ENCODE measurements at regions not wholly inside any gene's neighbourhood (a gene's known extent, or its start where the extent isn't known, plus 50 kb on each side); places are given as distances from the start of the nearest gene placed in this dataset.

DNA sequence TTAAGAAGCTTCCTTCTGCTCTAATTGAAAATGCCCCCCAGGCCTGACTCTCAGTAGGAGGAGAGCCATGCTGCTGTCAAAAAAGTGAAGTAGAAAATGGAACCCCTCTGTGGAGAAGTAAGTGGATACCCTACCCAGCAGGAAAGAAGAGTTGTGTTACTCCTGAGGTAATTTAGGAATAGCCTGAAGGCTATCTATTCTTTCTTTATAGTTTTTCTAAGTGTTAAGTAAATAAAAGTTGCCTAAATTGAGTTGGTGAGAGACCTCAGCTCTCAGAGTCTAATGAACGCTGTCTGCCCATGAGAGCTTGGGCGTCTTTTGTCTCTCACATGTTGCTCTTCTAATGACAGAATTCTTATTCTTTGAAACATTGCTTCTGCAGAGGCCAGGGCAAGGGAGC is 116.2 kb downstream of the NSUN3 start:
- Histone ChIP-seq H3K9ac (ENCODE audit: low read length) (no peak overlapping the region), H3K9me3 (ENCODE audit: low read length) (no peaks in the 10 kb centered on the region), H3K4me3 (ENCODE audit: low read depth in 1 of 2, low read length in 2 of 2) (no peak overlapping the region), H3K27me3 (ENCODE audit: control insufficient read depth in 1 of 2, insufficient read depth in 2 of 2, low read length in 2 of 2) (no peaks in the 10 kb centered on the region), H3K27ac (ENCODE audit: low read depth, low read length) (no peak overlapping the region), H3K4me1 (ENCODE audit: insufficient read depth, low read length) (no peaks in the 10 kb centered on the region), H3K36me3 (ENCODE audit: insufficient read depth, low read length) (no peaks in the 10 kb centered on the region)

DNA sequence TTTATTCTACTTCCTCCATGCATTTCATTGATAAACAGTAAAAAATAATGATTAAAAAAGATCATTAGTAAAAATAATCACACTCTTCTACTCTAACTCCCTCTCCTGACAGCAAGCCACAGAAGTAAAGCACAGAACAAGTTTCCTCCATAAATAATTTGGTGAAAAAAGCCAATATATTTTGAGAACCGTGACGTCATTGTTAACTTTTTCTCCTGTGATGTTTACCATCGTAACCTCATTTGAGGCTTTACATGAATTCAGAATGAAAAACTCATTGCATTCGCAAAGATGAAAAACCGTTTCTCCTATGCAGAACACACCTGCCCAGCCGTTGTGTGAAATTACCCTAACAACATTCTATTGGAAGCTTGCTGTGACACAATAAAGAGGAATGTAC is 120.7 kb downstream of the NSUN3 start:
- H3K4me1 ChIP-seq (ENCODE audit: insufficient read depth, low read length), result no peaks in the 10 kb centered on the region
- no peaks in the 10 kb centered on the region for H3K27me3 ChIP-seq (ENCODE audit: control insufficient read depth in 1 of 2, insufficient read depth in 2 of 2, low read length in 2 of 2)
- H3K9ac ChIP-seq (ENCODE audit: low read length), result no peak overlapping the region
- no peaks in the 10 kb centered on the region for H3K9me3 ChIP-seq (ENCODE audit: low read length)
- no peak overlapping the region for H3K4me3 ChIP-seq (ENCODE audit: low read depth in 1 of 2, low read length in 2 of 2)
- H3K27ac ChIP-seq (ENCODE audit: low read depth, low read length), result no peak overlapping the region
- no peaks in the 10 kb centered on the region for H3K36me3 ChIP-seq (ENCODE audit: insufficient read depth, low read length)

DNA sequence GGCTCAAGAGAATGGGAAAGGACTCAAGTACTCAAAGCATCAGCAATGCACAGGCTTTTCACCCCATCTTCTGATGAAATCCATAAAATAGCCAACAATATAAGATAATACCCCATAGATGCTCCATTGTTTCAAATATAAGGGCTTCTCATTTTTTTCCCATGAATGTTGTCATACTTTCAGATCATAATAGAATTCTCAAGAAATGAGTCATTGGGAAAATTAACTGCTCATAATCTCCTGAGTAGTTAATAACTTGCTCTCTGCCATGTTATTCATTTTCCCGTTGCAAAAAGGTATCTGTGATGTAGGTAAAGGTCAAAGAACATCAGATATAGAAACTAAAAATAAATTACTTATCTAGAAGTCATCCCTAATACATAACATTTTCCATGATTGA is 121.9 kb downstream of the NSUN3 start:
- H3K9ac ChIP-seq (ENCODE audit: low read length), result no peak overlapping the region
- H3K4me3 ChIP-seq (ENCODE audit: low read depth in 1 of 2, low read length in 2 of 2), result no peak overlapping the region
- no peaks in the 10 kb centered on the region for H3K36me3 ChIP-seq (ENCODE audit: insufficient read depth, low read length)
- H3K27me3 ChIP-seq (ENCODE audit: control insufficient read depth in 1 of 2, insufficient read depth in 2 of 2, low read length in 2 of 2), result no peaks in the 10 kb centered on the region
- no peak overlapping the region for H3K27ac ChIP-seq (ENCODE audit: low read depth, low read length)
- no peaks in the 10 kb centered on the region for H3K4me1 ChIP-seq (ENCODE audit: insufficient read depth, low read length)
- no peaks in the 10 kb centered on the region for H3K9me3 ChIP-seq (ENCODE audit: low read length)

DNA sequence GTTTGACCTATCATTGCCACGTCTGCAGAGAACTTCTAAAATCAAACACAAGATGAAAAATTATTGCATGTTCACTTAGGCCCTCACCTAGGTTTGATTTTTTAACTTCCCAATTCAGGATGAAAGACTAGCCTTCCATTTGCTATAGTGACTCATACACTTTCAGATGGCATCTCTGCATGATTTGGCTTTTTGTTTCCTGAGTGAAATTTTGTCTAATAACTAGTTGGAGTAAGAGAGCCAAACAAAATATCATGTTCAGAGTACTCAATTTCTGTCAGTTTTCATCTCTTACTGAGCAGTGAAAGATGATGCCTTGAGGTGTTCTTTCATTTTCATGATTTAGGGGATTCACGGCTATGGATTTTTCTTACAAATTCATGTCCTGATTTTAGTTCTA is 122.9 kb downstream of the NSUN3 start:
- Histone ChIP-seq H3K4me3 (ENCODE audit: low read depth in 1 of 2, low read length in 2 of 2) (no peak overlapping the region), H3K36me3 (ENCODE audit: insufficient read depth, low read length) (no peaks in the 10 kb centered on the region), H3K9me3 (ENCODE audit: low read length) (no peaks in the 10 kb centered on the region), H3K4me1 (ENCODE audit: insufficient read depth, low read length) (no peaks in the 10 kb centered on the region), H3K27me3 (ENCODE audit: control insufficient read depth in 1 of 2, insufficient read depth in 2 of 2, low read length in 2 of 2) (no peaks in the 10 kb centered on the region), H3K27ac (ENCODE audit: low read depth, low read length) (no peak overlapping the region), H3K9ac (ENCODE audit: low read length) (no peak overlapping the region)

DNA sequence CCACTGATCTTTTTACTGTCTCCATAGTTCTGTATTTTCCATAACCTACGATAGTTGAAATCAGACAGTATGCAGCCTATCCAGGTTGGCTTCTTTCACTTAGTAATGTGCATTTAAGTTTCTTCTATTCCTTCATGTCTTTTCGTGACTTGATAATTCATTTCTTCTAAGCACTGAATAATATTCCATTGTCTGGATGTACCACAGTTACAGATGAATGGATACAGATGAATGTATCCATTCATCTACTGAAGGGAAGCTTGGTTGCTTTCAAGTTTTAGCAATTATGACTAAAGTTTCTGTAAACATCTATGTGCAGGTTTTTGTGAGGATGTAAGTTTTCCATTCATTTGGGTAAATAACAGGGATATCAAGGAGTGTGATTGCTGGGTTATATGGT is 124.8 kb downstream of the NSUN3 start:
- H3K9ac ChIP-seq (ENCODE audit: low read length), result no peak overlapping the region
- no peaks in the 10 kb centered on the region for H3K4me1 ChIP-seq (ENCODE audit: insufficient read depth, low read length)
- no peaks in the 10 kb centered on the region for H3K9me3 ChIP-seq (ENCODE audit: low read length)
- H3K27ac ChIP-seq (ENCODE audit: low read depth, low read length), result no peak overlapping the region
- H3K27me3 ChIP-seq (ENCODE audit: control insufficient read depth in 1 of 2, insufficient read depth in 2 of 2, low read length in 2 of 2), result no peaks in the 10 kb centered on the region
- no peak overlapping the region for H3K4me3 ChIP-seq (ENCODE audit: low read depth in 1 of 2, low read length in 2 of 2)
- H3K36me3 ChIP-seq (ENCODE audit: insufficient read depth, low read length), result no peaks in the 10 kb centered on the region

DNA sequence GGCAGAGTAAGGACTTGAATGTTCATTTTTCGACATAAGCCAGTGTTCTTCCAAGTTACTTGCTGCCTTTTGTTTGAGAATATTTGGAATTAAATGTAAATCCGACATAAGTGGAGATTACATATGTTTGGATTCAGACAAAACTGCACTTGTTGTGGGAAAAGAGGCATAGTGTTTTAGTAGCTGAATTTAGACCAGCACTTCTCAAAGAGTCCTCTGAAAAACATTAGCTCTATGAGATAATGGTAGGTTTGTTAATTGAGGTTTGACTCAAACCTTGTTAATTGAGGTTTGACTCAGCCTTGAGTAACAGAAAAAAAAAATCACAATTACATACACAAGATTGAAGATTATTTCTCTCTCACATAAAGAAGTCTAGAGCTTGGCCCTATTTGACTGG is 132.5 kb downstream of the NSUN3 start:
- Histone ChIP-seq H3K4me1 (ENCODE audit: insufficient read depth, low read length) (no peaks in the 10 kb centered on the region), H3K9ac (ENCODE audit: low read length) (no peak overlapping the region), H3K4me3 (ENCODE audit: low read depth in 1 of 2, low read length in 2 of 2) (no peak overlapping the region), H3K27me3 (ENCODE audit: control insufficient read depth in 1 of 2, insufficient read depth in 2 of 2, low read length in 2 of 2) (no peaks in the 10 kb centered on the region), H3K36me3 (ENCODE audit: insufficient read depth, low read length) (no peaks in the 10 kb centered on the region), H3K9me3 (ENCODE audit: low read length) (no peaks in the 10 kb centered on the region), H3K27ac (ENCODE audit: low read depth, low read length) (no peak overlapping the region)

DNA sequence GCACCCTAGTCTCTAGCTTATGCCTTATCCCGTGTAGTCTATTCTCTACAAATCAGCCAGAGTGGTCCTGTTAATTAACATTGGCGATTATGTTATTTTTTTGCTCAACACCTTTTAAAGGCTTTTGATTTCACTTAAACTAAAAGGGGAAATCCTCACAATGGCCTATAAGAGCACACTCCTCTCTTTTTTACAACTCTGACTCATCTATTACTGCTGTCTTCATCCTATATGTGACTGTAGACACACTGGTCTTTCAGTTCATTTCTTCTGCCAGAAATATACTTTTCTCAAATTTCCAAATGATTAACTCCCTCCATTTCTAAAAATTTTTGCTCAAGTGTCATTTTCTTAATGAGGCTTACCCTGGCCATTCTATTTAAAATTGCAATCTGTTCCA is 143.4 kb downstream of the NSUN3 start:
- Histone ChIP-seq H3K36me3 (ENCODE audit: insufficient read depth, low read length) (no peaks in the 10 kb centered on the region), H3K27ac (ENCODE audit: low read depth, low read length) (no peak overlapping the region), H3K4me3 (ENCODE audit: low read depth in 1 of 2, low read length in 2 of 2) (no peak overlapping the region), H3K9ac (ENCODE audit: low read length) (no peak overlapping the region), H3K4me1 (ENCODE audit: insufficient read depth, low read length) (no peaks in the 10 kb centered on the region), H3K27me3 (ENCODE audit: control insufficient read depth in 1 of 2, insufficient read depth in 2 of 2, low read length in 2 of 2) (no peaks in the 10 kb centered on the region), H3K9me3 (ENCODE audit: low read length) (no peaks in the 10 kb centered on the region)

DNA sequence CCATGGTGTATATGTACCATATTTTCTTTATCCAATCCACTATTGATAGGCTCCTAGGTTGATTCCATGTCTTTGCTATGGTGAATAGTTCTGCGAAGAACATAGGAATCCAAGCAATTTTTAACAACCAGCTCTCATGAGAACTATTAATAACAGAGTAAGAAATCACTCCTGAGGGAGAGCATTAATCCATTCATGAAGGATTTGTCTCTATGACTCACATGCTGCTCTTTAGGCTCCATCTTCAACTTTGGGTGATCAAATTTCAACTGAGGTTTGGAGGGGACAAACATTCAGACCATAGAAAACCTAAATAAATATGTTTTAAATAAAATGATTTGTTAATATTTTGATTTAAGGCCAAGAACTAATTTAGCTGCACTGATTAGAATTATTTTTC is 147.4 kb downstream of the NSUN3 start:
- Histone ChIP-seq H3K36me3 (ENCODE audit: insufficient read depth, low read length) (no peaks in the 10 kb centered on the region), H3K27ac (ENCODE audit: low read depth, low read length) (no peak overlapping the region), H3K27me3 (ENCODE audit: control insufficient read depth in 1 of 2, insufficient read depth in 2 of 2, low read length in 2 of 2) (no peaks in the 10 kb centered on the region), H3K9me3 (ENCODE audit: low read length) (no peaks in the 10 kb centered on the region), H3K4me1 (ENCODE audit: insufficient read depth, low read length) (no peaks in the 10 kb centered on the region), H3K4me3 (ENCODE audit: low read depth in 1 of 2, low read length in 2 of 2) (no peak overlapping the region), H3K9ac (ENCODE audit: low read length) (no peak overlapping the region)

DNA sequence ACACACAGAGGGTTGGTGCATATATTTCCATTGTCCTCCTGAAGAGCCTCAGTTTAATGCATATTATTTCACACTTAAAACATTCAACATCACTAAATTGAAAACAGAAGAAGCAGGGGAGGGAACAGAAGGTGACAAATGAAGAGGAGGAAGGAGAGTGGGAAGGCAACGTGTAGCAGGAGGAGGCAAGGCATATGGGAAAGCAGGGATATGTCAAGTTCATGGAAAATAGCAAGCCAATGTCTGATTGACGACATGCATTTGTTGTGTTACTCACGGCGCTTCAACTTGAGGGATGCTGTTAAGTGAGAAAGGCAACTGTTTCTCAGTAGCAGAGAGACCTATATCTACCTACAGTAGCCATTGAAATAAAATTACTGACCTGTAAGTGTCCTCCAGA is 154.5 kb downstream of the NSUN3 start:
- H3K9ac ChIP-seq (ENCODE audit: low read length), result no peak overlapping the region
- H3K4me3 ChIP-seq (ENCODE audit: low read depth in 1 of 2, low read length in 2 of 2), result no peak overlapping the region
- no peaks in the 10 kb centered on the region for H3K4me1 ChIP-seq (ENCODE audit: insufficient read depth, low read length)
- H3K9me3 ChIP-seq (ENCODE audit: low read length), result no peaks in the 10 kb centered on the region
- no peak overlapping the region for H3K27ac ChIP-seq (ENCODE audit: low read depth, low read length)
- H3K27me3 ChIP-seq (ENCODE audit: control insufficient read depth in 1 of 2, insufficient read depth in 2 of 2, low read length in 2 of 2), result no peaks in the 10 kb centered on the region
- no peaks in the 10 kb centered on the region for H3K36me3 ChIP-seq (ENCODE audit: insufficient read depth, low read length)

DNA sequence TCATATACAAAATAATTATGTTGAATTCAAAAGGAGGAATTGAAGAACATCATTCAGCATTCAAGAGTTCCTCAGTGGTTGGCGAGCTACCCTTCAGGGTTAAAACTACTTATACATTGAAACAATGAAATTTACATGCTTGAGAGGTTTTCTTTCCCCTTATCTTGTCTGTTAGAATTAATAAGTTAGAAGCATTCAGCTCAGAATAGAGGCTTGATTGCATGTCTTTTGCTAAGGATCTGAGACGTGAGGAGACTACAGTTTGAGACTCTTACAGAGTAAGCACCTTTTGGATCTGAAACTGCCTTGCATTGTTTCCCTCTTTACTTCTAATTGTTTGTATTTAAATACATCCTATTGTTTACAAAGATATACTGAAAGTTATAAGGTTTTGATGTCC is 157.6 kb downstream of the NSUN3 start:
- Histone ChIP-seq H3K4me3 (ENCODE audit: low read depth in 1 of 2, low read length in 2 of 2) (no peak overlapping the region), H3K4me1 (ENCODE audit: insufficient read depth, low read length) (no peaks in the 10 kb centered on the region)

DNA sequence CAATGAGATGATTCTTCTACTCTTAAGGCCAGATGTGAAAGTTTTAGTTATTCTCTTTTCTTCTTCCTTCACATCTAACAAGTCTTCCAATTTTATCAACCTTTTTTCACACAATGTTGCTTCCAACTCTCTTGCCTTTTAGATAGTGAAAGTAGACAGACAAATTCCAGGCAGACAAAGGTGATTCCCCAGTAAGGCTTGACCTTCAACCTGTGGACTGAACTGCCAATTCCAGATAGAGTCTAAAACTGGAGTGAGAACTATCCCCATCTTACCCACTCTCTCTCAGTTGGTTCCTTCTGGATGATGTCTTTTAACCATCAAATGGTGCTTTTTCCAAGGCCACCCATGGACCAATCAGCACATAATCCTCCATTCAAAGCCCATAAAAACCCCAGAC is 159.0 kb downstream of the NSUN3 start:
- H3K27ac ChIP-seq (ENCODE audit: low read depth, low read length), result no peak overlapping the region
- no peaks in the 10 kb centered on the region for H3K9me3 ChIP-seq (ENCODE audit: low read length)
- H3K9ac ChIP-seq (ENCODE audit: low read length), result no peak overlapping the region
- H3K4me1 ChIP-seq (ENCODE audit: insufficient read depth, low read length), result no peaks in the 10 kb centered on the region
- no peaks in the 10 kb centered on the region for H3K27me3 ChIP-seq (ENCODE audit: control insufficient read depth in 1 of 2, insufficient read depth in 2 of 2, low read length in 2 of 2)
- H3K4me3 ChIP-seq (ENCODE audit: low read depth in 1 of 2, low read length in 2 of 2), result no peak overlapping the region
- H3K36me3 ChIP-seq (ENCODE audit: insufficient read depth, low read length), result no peaks in the 10 kb centered on the region

More for the DNA sequence above, 157.6 kb downstream of the NSUN3 start:
- no peaks in the 10 kb centered on the region for H3K9me3 ChIP-seq (ENCODE audit: low read length)
- H3K36me3 ChIP-seq (ENCODE audit: insufficient read depth, low read length), result no peaks in the 10 kb centered on the region
- no peak overlapping the region for H3K9ac ChIP-seq (ENCODE audit: low read length)
- H3K27ac ChIP-seq (ENCODE audit: low read depth, low read length), result no peak overlapping the region
- H3K27me3 ChIP-seq (ENCODE audit: control insufficient read depth in 1 of 2, insufficient read depth in 2 of 2, low read length in 2 of 2), result no peaks in the 10 kb centered on the region

DNA sequence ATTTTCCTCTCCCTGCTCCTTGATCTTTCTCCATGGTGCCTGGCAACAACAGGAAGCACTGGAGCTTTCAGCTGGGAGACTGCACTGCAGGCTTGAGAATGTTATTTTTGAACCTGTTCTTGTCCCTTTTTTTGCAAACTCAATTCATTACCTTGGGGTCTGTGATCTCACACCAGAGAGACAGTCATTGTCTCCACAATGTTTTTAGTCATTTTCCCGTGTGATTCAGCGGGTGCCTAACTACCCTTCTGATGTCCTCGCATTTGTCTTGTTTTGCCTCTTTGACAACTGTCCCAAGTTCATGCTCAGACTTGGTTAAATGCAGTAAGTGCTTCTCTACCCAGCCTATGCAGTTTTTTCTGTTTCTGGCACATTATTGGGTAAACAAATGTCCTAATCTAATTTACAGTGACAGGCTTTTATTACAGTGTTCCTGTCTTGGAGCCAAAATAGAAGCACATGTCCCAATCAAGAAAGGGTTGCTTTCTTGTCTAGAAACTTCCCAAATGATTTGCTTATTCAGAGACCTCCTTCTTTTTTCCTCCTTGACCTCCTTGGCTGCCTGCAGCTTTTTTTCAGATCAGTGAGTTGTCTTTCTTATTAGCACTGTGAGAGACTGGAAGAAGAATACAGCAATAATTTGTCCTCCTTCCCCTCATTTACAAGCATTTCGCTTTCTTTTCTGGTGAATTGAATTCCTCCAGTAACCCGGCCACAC is 162.4 kb downstream of the NSUN3 start:
- Histone ChIP-seq H3K27ac (ENCODE audit: low read depth, low read length) (no peak overlapping the region), H3K4me1 (ENCODE audit: insufficient read depth, low read length) (no peaks in the 10 kb centered on the region), H3K9ac (ENCODE audit: low read length) (no peak overlapping the region), H3K27me3 (ENCODE audit: control insufficient read depth in 1 of 2, insufficient read depth in 2 of 2, low read length in 2 of 2) (no peaks in the 10 kb centered on the region), H3K36me3 (ENCODE audit: insufficient read depth, low read length) (no peaks in the 10 kb centered on the region), H3K9me3 (ENCODE audit: low read length) (no peaks in the 10 kb centered on the region), H3K4me3 (ENCODE audit: low read depth in 1 of 2, low read length in 2 of 2) (no peak overlapping the region)

Data from muscle layer of colon (tissue), 2 donors.